Endodermal cell (in vitro differentiated cells): ENCODE measurements at regions not wholly inside any gene's neighbourhood (a gene's known extent, or its start where the extent isn't known, plus 50 kb on each side); places are given as distances from the start of the nearest gene placed in this dataset.

ENCODE experiments used
- DNase-seq: peaks from one replicate; pipeline ENCODE4 v3.0.0-alpha.2; 2017
- H3K27ac ChIP-seq: 2 replicates; pipeline ENCODE4 v1.5.1; 2013; ENCODE audit warnings: mild to moderate bottlenecking, low read depth, low read length, moderate library complexity
- H3K27me3 ChIP-seq: 2 replicates; pipeline ENCODE4 v1.6.1; 2013; ENCODE audit warnings: mild to moderate bottlenecking, low read length, moderate library complexity; ENCODE audit not compliant: insufficient read depth, control insufficient read depth, poor library complexity, severe bottlenecking
- H3K36me3 ChIP-seq: 2 replicates; pipeline ENCODE4 v1.7.0; 2013; ENCODE audit warnings: mild to moderate bottlenecking, low read length, moderate library complexity; ENCODE audit not compliant: control insufficient read depth, insufficient read depth
- H3K4me1 ChIP-seq: one replicate; pipeline ENCODE4 v1.7.0; 2013; ENCODE audit warnings: low read length; ENCODE audit not compliant: control insufficient read depth, insufficient read depth
- H3K4me3 ChIP-seq: 2 replicates; pipeline ENCODE4 v1.5.1; 2013; ENCODE audit warnings: mild to moderate bottlenecking, low read length, moderate library complexity
- H3K9ac ChIP-seq: 2 replicates; pipeline ENCODE4 v1.6.1; 2013; ENCODE audit warnings: mild to moderate bottlenecking, low read length, moderate library complexity; ENCODE audit not compliant: poor library complexity, severe bottlenecking; ENCODE audit errors: extremely low read depth
- H3K9me3 ChIP-seq: 2 replicates; pipeline ENCODE4 v1.6.1; 2013; ENCODE audit warnings: mild to moderate bottlenecking, low read length, moderate library complexity; ENCODE audit not compliant: control insufficient read depth
- H3K27ac Mint-ChIP-seq: 2 replicates; pipeline ENCODE4 v1.8.0; 2020; ENCODE audit warnings: mixed read lengths
- H3K27me3 Mint-ChIP-seq: 2 replicates; pipeline ENCODE4 v1.8.0; 2021; ENCODE audit warnings: mild to moderate bottlenecking, mixed read lengths; ENCODE audit not compliant: insufficient read depth
- H3K36me3 Mint-ChIP-seq: 2 replicates; pipeline ENCODE4 v1.8.0; 2020; ENCODE audit warnings: low read depth, mixed read lengths
- H3K4me1 Mint-ChIP-seq: 2 replicates; pipeline ENCODE4 v1.8.0; 2020; ENCODE audit warnings: mixed read lengths
- H3K4me3 Mint-ChIP-seq: 2 replicates; pipeline ENCODE4 v1.8.0; 2020; ENCODE audit warnings: mild to moderate bottlenecking, moderate library complexity, mixed read lengths
- H3K9me3 Mint-ChIP-seq: 2 replicates; pipeline ENCODE4 v1.8.0; 2020; ENCODE audit warnings: mild to moderate bottlenecking, mixed read lengths
- WGBS, 2 experiments: methylation state at CpG; one replicate each; pipeline versions ENCODE4 v1.1.5 to v1.1.7; 2013; ENCODE audit warnings: missing lambda C conversion rate in 2 of 2, mixed read lengths in 1 of 2; ENCODE audit not compliant: insufficient coverage in 1 of 2, insufficient read length in 1 of 2; 5-methylcytosine and 5-hydroxymethylcytosine counted together
- TF ChIP-seq, protein P1 (sequence below): fragments of 200-600 bp; sonication (generic); conservative IDR thresholded peaks from 2 replicates; pipeline ENCODE4 v1.5.0; 2021; ENCODE audit warnings: antibody characterized with exemption, mild to moderate bottlenecking

GRCh38 chrX:145727476-145727875 lies 90.2 kb upstream of the SLITRK2 start:
- no peak for DNase-seq
- TF ChIP-seq, protein P1, sequence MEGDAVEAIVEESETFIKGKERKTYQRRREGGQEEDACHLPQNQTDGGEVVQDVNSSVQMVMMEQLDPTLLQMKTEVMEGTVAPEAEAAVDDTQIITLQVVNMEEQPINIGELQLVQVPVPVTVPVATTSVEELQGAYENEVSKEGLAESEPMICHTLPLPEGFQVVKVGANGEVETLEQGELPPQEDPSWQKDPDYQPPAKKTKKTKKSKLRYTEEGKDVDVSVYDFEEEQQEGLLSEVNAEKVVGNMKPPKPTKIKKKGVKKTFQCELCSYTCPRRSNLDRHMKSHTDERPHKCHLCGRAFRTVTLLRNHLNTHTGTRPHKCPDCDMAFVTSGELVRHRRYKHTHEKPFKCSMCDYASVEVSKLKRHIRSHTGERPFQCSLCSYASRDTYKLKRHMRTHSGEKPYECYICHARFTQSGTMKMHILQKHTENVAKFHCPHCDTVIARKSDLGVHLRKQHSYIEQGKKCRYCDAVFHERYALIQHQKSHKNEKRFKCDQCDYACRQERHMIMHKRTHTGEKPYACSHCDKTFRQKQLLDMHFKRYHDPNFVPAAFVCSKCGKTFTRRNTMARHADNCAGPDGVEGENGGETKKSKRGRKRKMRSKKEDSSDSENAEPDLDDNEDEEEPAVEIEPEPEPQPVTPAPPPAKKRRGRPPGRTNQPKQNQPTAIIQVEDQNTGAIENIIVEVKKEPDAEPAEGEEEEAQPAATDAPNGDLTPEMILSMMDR, result no peak
- H3K4me1 Mint-ChIP-seq, result peaks cover 3% of the 10 kb centered on the region

DNA sequence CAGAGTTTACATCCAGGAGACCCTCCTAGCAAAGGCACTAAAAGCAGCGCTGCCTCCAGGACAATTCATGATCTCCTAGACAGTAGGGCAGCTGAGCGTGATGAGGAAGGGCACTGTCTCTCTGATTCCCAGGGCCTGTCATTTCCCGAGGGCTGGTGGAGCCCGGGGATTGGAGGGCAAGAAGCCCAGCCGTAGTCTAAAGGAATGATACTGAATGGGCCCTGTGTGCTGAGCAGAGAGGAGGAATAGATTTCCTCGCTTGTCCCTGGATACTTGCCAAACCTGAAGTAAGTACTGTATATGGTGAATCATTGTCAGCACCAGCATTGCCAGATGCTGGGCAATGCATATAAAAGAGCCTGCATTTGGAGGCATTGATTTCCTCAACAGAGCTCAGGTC lies 88.0 kb upstream of the SLITRK2 start:
- Mint-ChIP-seq H3K27me3 (no peaks in the 10 kb centered on the region), H3K4me1 (peaks cover 3% of the 10 kb centered on the region), H3K9me3 (peaks cover 48% of the 10 kb centered on the region), H3K4me3 (no peak overlapping the region), H3K27ac (no peak overlapping the region), H3K36me3 (no peaks in the 10 kb centered on the region)
- peaks cover 19% of the 10 kb centered on the region for H3K9me3 ChIP-seq
- WGBS, 2 experiments, result 65 to 83% methylated on average over 4 to 6 of the region's 6 CpGs
- H3K27me3 ChIP-seq, result no peaks in the 10 kb centered on the region
- DNase-seq, result no peak
- H3K4me1 ChIP-seq, result no peaks in the 10 kb centered on the region
- TF ChIP-seq, protein P1, result no peak
- H3K4me3 ChIP-seq, result no peak overlapping the region
- no peak overlapping the region for H3K27ac ChIP-seq
- H3K9ac ChIP-seq, result no peak overlapping the region
- H3K36me3 ChIP-seq, result no peaks in the 10 kb centered on the region

More at GRCh38 chrX:145727476-145727875, 90.2 kb upstream of the SLITRK2 start:
- H3K27me3 ChIP-seq, result no peaks in the 10 kb centered on the region
- H3K4me3 ChIP-seq, result no peak overlapping the region
- no peak overlapping the region for H3K9ac ChIP-seq
- no peaks in the 10 kb centered on the region for H3K36me3 ChIP-seq
- no peak overlapping the region for H3K27ac Mint-ChIP-seq
- H3K27me3 Mint-ChIP-seq, result no peaks in the 10 kb centered on the region
- peaks cover 13% of the 10 kb centered on the region for H3K9me3 ChIP-seq
- H3K9me3 Mint-ChIP-seq, result peaks cover 43% of the 10 kb centered on the region
- no peaks in the 10 kb centered on the region for H3K36me3 Mint-ChIP-seq
- H3K27ac ChIP-seq, result no peak overlapping the region
- 85% methylated on average over 4 of the region's 5 CpGs; no CpG with 5 or more reads in 1 of the 2 experiments for WGBS, 2 experiments
- H3K4me3 Mint-ChIP-seq, result no peak overlapping the region
- no peaks in the 10 kb centered on the region for H3K4me1 ChIP-seq

GRCh38 chrX:145735036-145735435 lies 82.6 kb upstream of the SLITRK2 start:
- Mint-ChIP-seq H3K36me3 (no peaks in the 10 kb centered on the region), H3K9me3 (peaks cover 53% of the 10 kb centered on the region), H3K27me3 (no peaks in the 10 kb centered on the region), H3K4me1 (no peaks in the 10 kb centered on the region), H3K4me3 (no peak overlapping the region), H3K27ac (no peak overlapping the region)
- Histone ChIP-seq H3K4me1 (no peaks in the 10 kb centered on the region), H3K4me3 (no peak overlapping the region), H3K27ac (no peak overlapping the region), H3K9me3 (peaks cover 26% of the 10 kb centered on the region), H3K9ac (no peak overlapping the region), H3K27me3 (no peaks in the 10 kb centered on the region), H3K36me3 (no peaks in the 10 kb centered on the region)
- DNase-seq, result no peak
- WGBS, 2 experiments, result 50% methylated on average over 1 of the region's 1 CpG; no CpG with 5 or more reads in 1 of the 2 experiments
- TF ChIP-seq, protein P1, result no peak
